GM21528 (cell line): ENCODE measurements at regions not wholly inside any gene's neighbourhood (a gene's known extent, or its start where the extent isn't known, plus 50 kb on each side); places are given as distances from the start of the nearest gene placed in this dataset.

Experiments
- ATAC-seq: cut with Tn5 transposase; IDR thresholded peaks from one replicate; pipeline ENCODE4 v1.9.1; 2021; ENCODE audit warnings: mild to moderate bottlenecking, moderate library complexity; ENCODE audit not compliant: unreplicated experiment, low FRiP score

- ATAC-seq, result no peak
Observed at GRCh38 chr2:126748188-126748760, 92.3 kb downstream of the GYPC start.

- no peak for ATAC-seq
Observed at GRCh38 chr2:126748929-126749518, 93.1 kb downstream of the GYPC start.

GRCh38 chr2:126749537-126749936 is 93.6 kb downstream of the GYPC start:
- ATAC-seq, result peak; percentile 44

GRCh38 chr2:126750506-126750905 is 94.5 kb downstream of the GYPC start:
- no peak for ATAC-seq

- ATAC-seq, result no peak
Observed at GRCh38 chr2:126751477-126751876, 95.5 kb downstream of the GYPC start.

GRCh38 chr2:126752876-126753275 is 96.9 kb downstream of the GYPC start:
- ATAC-seq, result no peak

- no peak for ATAC-seq
Observed at GRCh38 chr2:126753501-126754212, 97.7 kb downstream of the GYPC start.

- ATAC-seq, result no peak
Observed at GRCh38 chr2:126754240-126755004, 98.5 kb downstream of the GYPC start.

- no peak for ATAC-seq
Observed at GRCh38 chr2:126756125-126756524, 100.2 kb downstream of the GYPC start.

- ATAC-seq, result no peak
Observed at GRCh38 chr2:126761256-126761980, 105.5 kb downstream of the GYPC start.

GRCh38 chr2:126761981-126762878 is 106.3 kb downstream of the GYPC start:
- no peak for ATAC-seq

- ATAC-seq, result no peak
Observed at GRCh38 chr2:126764686-126765265, 108.8 kb downstream of the GYPC start.

- no peak for ATAC-seq
Observed at GRCh38 chr2:126765395-126765794, 109.4 kb downstream of the GYPC start.

GRCh38 chr2:126766295-126766968 is 110.5 kb downstream of the GYPC start:
- ATAC-seq, result no peak

GRCh38 chr2:126766969-126767296 is 111.0 kb downstream of the GYPC start:
- ATAC-seq, result no peak

- ATAC-seq, result no peak
Observed at GRCh38 chr2:126769118-126769517, 113.2 kb downstream of the GYPC start.

GRCh38 chr2:126770466-126770865 is 114.5 kb downstream of the GYPC start:
- no peak for ATAC-seq

GRCh38 chr2:126771094-126771493 is 115.1 kb downstream of the GYPC start:
- ATAC-seq, result no peak
